Calu3 (cell line): ENCODE measurements at regions not wholly inside any gene's neighbourhood (a gene's known extent, or its start where the extent isn't known, plus 50 kb on each side); places are given as distances from the start of the nearest gene placed in this dataset.

Source experiments
- BruUV-seq: library from RNA; stranded (reverse); fragments of 400-500 nt; replicated peaks from 2 replicates; lab custom pipeline; 2021; lab: Mats Ljungman, UMichigan
- CTCF ChIA-PET: fragments of 300-600 bp; sonication (Branson Sonifier 250); formaldehyde crosslinking; loops from one replicate; lab custom pipeline; 2022; ENCODE audit warnings: antibody characterized with exemption; lab: Charles Lee
- DNase-seq: peaks from one replicate; pipeline ENCODE4 v3.0.0; 2022
- H3K27ac Mint-ChIP-seq: one replicate; pipeline ENCODE4 v1.8.0; 2022; ENCODE audit warnings: mixed read lengths; ENCODE audit not compliant: unreplicated experiment
- H3K27me3 Mint-ChIP-seq: one replicate; pipeline ENCODE4 v1.8.0; 2022; ENCODE audit warnings: mixed read lengths; ENCODE audit not compliant: unreplicated experiment
- H3K36me3 Mint-ChIP-seq: one replicate; pipeline ENCODE4 v1.8.0; 2022; ENCODE audit warnings: mild to moderate bottlenecking, moderate library complexity, mixed read lengths; ENCODE audit not compliant: insufficient read depth, unreplicated experiment
- H3K4me1 Mint-ChIP-seq: one replicate; pipeline ENCODE4 v1.8.0; 2022; ENCODE audit warnings: mild to moderate bottlenecking, low read depth, mixed read lengths; ENCODE audit not compliant: unreplicated experiment
- H3K4me3 Mint-ChIP-seq: one replicate; pipeline ENCODE4 v1.8.0; 2022; ENCODE audit warnings: mild to moderate bottlenecking, low read depth, moderate library complexity, mixed read lengths; ENCODE audit not compliant: unreplicated experiment
- H3K9me3 Mint-ChIP-seq: one replicate; pipeline ENCODE4 v1.8.0; 2022; ENCODE audit warnings: low read depth, mixed read lengths; ENCODE audit not compliant: unreplicated experiment
- intact Hi-C: fragments of 100-400 bp; cut with micrococcal nuclease; formaldehyde crosslinking; loops from one replicate; pipeline ENCODE4 v1.10.0; 2022; ENCODE audit not compliant: unreplicated experiment
- TF ChIP-seq, protein P1 (sequence below): fragments of 200-600 bp; IDR thresholded peaks from one replicate; pipeline ENCODE4 v1.8.0; 2022; ENCODE audit warnings: antibody characterized with exemption; ENCODE audit not compliant: unreplicated experiment

GRCh38 chr2:129319422-129319717, 660.1 kb upstream of the RAB6C start:
- TF ChIP-seq, protein P1, sequence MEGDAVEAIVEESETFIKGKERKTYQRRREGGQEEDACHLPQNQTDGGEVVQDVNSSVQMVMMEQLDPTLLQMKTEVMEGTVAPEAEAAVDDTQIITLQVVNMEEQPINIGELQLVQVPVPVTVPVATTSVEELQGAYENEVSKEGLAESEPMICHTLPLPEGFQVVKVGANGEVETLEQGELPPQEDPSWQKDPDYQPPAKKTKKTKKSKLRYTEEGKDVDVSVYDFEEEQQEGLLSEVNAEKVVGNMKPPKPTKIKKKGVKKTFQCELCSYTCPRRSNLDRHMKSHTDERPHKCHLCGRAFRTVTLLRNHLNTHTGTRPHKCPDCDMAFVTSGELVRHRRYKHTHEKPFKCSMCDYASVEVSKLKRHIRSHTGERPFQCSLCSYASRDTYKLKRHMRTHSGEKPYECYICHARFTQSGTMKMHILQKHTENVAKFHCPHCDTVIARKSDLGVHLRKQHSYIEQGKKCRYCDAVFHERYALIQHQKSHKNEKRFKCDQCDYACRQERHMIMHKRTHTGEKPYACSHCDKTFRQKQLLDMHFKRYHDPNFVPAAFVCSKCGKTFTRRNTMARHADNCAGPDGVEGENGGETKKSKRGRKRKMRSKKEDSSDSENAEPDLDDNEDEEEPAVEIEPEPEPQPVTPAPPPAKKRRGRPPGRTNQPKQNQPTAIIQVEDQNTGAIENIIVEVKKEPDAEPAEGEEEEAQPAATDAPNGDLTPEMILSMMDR = no peak
- CTCF ChIA-PET = no interaction called here
- no peak overlapping the region for H3K4me3 Mint-ChIP-seq
- no peaks in the 10 kb centered on the region for H3K4me1 Mint-ChIP-seq
- BruUV-seq = no TSS peak
- no peaks in the 10 kb centered on the region for H3K27me3 Mint-ChIP-seq
- H3K27ac Mint-ChIP-seq = no peak overlapping the region
- DNase-seq = no peak
- intact Hi-C loops = no loop called here
- no peaks in the 10 kb centered on the region for H3K36me3 Mint-ChIP-seq
- H3K9me3 Mint-ChIP-seq = peaks cover 20% of the 10 kb centered on the region

DNA sequence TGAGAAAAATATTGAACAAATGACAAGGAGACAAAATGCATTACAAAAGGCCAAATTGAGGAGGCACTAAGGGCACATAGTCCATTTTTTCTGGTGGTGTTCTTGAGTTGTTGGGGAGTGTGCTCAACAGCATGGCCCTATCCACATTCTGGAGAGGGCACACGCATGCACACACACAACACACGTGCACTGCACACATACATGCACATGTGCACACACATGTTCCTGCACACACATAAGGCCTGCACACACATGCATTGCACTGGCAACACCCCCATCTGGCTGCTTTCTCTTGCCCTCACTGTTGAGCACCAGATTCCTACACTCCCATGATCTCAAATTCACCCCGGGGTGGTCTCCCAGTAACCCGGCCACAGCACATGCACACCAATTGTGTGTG, 659.2 kb upstream of the RAB6C start:
- Mint-ChIP-seq H3K9me3 (peaks cover 20% of the 10 kb centered on the region), H3K4me1 (no peaks in the 10 kb centered on the region), H3K4me3 (no peak overlapping the region), H3K27me3 (no peaks in the 10 kb centered on the region), H3K36me3 (no peaks in the 10 kb centered on the region), H3K27ac (no peak overlapping the region)
- CTCF ChIA-PET = no interaction called here
- intact Hi-C loops = no loop called here
- DNase-seq = no peak
- TF ChIP-seq, protein P1 = no peak
- BruUV-seq = no TSS peak

DNA sequence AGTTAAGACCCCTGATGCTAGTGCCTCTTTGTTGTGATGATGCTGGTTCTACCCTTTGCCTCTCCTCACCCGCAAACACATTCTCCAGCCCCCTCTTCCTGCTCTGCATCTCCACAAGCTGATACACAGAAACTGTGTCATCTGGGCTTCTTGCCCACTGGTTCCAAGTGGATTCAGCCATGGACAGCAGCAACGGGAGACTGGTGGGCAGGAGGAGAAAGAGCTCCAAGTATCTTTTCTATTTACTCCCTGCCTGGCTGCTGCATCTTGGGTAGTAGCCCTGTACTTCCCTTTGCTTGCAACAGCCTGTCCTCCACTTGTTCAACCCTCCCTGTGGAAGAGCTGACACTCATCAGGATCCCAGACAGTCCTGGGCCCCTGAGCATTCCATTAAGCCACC, 655.1 kb upstream of the RAB6C start:
- intact Hi-C loops = no loop called here
- CTCF ChIA-PET = no interaction called here
- DNase-seq = no peak
- no peak overlapping the region for H3K4me3 Mint-ChIP-seq
- TF ChIP-seq, protein P1 = no peak
- H3K27ac Mint-ChIP-seq = no peak overlapping the region
- BruUV-seq = no TSS peak
- H3K36me3 Mint-ChIP-seq = no peaks in the 10 kb centered on the region
- H3K27me3 Mint-ChIP-seq = no peaks in the 10 kb centered on the region
- peaks cover 21% of the 10 kb centered on the region for H3K9me3 Mint-ChIP-seq
- H3K4me1 Mint-ChIP-seq = no peaks in the 10 kb centered on the region

DNA sequence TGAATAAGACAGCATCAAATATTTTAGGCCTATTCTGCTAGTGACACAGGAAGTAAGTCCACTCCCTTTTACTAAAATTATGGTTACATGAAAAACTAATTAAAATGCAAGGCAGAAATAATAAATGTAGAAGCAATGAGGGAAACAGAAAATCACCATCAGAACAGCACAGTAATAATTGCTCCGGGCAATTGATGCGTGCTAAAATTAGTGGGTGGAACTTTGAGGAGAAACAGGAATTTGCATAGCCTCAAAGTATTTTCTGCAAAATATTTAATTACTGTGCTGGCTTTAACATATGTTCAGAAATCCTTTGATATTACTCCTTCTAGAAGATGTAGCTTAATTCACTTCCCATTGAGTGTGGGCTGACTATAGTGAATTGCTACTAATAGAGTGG, 654.3 kb upstream of the RAB6C start:
- no TSS peak for BruUV-seq
- peaks cover 18% of the 10 kb centered on the region for H3K9me3 Mint-ChIP-seq
- intact Hi-C loops = no loop called here

More for the DNA sequence above, 654.3 kb upstream of the RAB6C start:
- TF ChIP-seq, protein P1 = no peak
- CTCF ChIA-PET = no interaction called here
- Mint-ChIP-seq H3K27me3 (no peaks in the 10 kb centered on the region), H3K27ac (no peak overlapping the region), H3K4me3 (no peak overlapping the region), H3K36me3 (no peaks in the 10 kb centered on the region), H3K4me1 (no peaks in the 10 kb centered on the region)
- no peak for DNase-seq
